Astrocyte of the cerebellum (primary cell): ENCODE measurements at regions not wholly inside any gene's neighbourhood (a gene's known extent, or its start where the extent isn't known, plus 50 kb on each side); places are given as distances from the start of the nearest gene placed in this dataset.
A peak's percentile ranks its signal among the peaks of the same experiment; 100 is the strongest.

ENCODE experiments used
- DNase-seq: peaks from one replicate; pipeline ENCODE4 v3.0.0-alpha.2; 2011; ENCODE audit warnings: low read depth
- H3K4me3 ChIP-seq: 2 replicates; pipeline ENCODE4 v1.5.1; 2011; ENCODE audit warnings: mild to moderate bottlenecking, low read depth, low read length, moderate library complexity
- CTCF ChIP-seq: IDR thresholded peaks from 2 replicates; pipeline ENCODE4 v1.5.1; 2012; ENCODE audit warnings: low read length, low read depth, moderate library complexity, mild to moderate bottlenecking; ENCODE audit errors: missing control alignments
- in situ Hi-C: cut with HindIII; loops from 2 replicates; pipeline ENCODE4 v1.10.0; 2017; ENCODE audit warnings: low sequenced_read_pairs

- DNase-seq: no peak
- no peak overlapping the region for H3K4me3 ChIP-seq
- TF ChIP-seq CTCF: no peak
- in situ Hi-C loops: no loop called here
These were observed 216.1 kb downstream of the HHIPL2 start for GRCh38 chr1:222331765-222332164.

- DNase-seq: peak; percentile 8
- in situ Hi-C loops: no loop called here
These were observed 216.6 kb downstream of the HHIPL2 start for GRCh38 chr1:222331340-222331739.

DNA sequence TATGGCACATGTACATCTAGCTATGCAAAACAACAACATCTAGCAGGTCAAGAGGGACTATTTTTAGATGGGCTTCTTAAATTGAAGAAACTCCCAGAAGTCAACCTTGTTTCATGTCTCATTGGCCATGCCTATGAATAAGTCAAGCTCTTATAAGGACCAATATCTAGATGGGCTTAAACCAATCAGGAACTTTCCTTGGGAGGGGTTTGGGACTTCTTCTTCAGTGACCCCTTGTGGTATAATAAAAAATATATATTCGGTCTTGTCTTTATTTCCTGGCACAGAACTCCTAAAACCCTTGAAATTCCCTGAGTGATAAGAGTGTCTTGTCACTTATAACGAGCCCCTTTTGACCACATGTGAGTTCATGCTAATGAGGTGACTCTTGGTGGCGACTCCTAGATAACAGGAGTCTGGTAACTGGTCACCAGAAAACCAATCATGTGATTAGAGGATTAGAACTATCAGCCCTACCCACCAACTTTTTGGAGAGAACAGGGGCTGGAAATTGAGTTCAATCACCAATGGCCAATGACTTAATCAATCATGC is 218.3 kb downstream of the HHIPL2 start:
- DNase-seq: no peak
- in situ Hi-C loops: no loop called here

More at GRCh38 chr1:222331340-222331739, 216.6 kb downstream of the HHIPL2 start:
- no peak for TF ChIP-seq CTCF
- no peak overlapping the region for H3K4me3 ChIP-seq

DNA sequence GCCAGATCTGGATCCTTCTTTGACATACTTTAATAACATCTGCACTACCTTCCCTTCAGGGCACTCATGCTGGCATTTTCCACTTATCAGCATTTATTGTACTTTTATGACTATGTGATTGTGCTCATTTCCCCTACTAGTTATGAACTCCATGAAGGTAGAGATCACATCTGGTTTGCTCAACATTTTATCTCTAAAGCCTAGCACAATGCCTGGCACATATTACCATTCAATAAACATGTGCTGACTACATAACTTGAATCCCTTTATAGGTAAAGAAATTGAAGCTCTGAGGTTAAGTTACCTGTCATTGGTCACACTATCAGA is 221.2 kb downstream of the HHIPL2 start:
- in situ Hi-C loops: no loop called here
- H3K4me3 ChIP-seq: no peak overlapping the region
- TF ChIP-seq CTCF: no peak

More for the DNA sequence above, 218.3 kb downstream of the HHIPL2 start:
- no peak overlapping the region for H3K4me3 ChIP-seq
- TF ChIP-seq CTCF: no peak

DNA sequence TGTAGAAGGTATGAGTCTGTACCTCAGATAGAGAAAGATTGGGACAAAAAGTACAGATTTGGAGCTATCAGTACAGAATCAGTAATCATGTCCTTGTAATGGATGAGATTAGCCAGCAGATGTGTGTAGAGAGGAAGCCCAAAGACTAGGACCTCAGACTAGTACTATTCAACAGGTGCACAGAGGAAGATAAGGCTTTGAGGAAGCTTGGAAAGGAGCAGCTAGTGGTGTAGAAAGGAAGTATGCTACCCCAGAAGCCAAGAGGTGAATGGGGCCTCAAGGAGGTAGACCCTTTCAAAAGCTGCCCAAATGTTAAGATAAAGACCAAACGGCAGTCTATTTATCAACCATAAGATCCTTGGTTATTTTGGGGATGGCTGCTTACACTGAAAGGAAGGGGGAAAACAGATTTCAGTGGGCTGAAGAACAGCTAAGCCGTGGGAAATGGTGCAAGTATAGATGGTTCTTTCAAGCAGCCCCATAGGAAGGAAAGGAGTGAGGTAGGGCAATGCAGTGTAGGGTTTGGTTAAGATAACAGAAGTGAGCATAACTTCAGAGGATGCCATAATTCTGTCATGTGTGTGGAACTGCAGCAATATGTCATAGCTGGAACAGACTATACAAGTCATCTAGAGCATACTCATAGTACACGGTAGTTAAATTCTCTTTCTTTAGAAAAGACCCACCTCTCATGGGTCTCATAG is 221.7 kb downstream of the HHIPL2 start:
- no peak for TF ChIP-seq CTCF
- no peak overlapping the region for H3K4me3 ChIP-seq
- no peak for DNase-seq
- in situ Hi-C loops: no loop called here

More for the DNA sequence above, 221.2 kb downstream of the HHIPL2 start:
- no peak for DNase-seq

- DNase-seq: no peak
- H3K4me3 ChIP-seq: no peak overlapping the region
- in situ Hi-C loops: no loop called here
- TF ChIP-seq CTCF: no peak
These were observed 222.4 kb downstream of the HHIPL2 start for GRCh38 chr1:222325506-222325905.
